Kidney glomerular epithelial cell (primary cell): ENCODE measurements at regions not wholly inside any gene's neighbourhood (a gene's known extent, or its start where the extent isn't known, plus 50 kb on each side); places are given as distances from the start of the nearest gene placed in this dataset.
A peak's percentile ranks its signal among the peaks of the same experiment; 100 is the strongest.
"Not testable (repeated sequence)": the region's sequence is repeated elsewhere in the genome, so short reads cannot be mapped to it uniquely, and the experiment has no call there.

Experiments
- DNase-seq: peaks from one replicate; lab custom pipeline; 2025; lab: John Stamatoyannopoulos, UW

DNA sequence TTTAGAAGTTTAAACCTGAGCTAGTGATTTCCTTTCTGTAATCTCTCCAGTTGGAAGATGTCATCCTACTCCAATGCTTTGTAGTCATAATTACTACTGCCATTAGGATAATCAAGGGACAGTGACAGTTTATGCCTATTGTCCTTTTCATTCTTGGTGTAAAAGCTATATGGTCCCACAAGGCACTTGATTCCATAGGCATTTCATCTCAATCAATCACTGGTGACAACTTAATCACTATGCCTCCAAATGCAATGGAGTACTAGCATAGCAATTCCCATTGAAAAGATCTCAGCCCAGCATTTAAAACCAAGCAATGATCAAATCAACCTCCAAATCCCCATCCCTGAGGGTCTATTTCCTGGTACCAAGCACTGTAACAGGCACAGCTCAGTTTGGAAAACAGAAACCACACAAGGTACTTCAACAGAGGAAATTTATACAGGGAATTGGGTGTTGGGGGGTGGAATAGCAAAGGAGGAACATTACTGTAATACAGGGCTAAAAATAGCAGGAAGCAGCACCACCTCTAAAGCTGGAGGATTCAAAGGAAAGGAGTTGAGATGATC, 51.0 kb downstream of the FHIP2A start:
- no peak for DNase-seq

DNA sequence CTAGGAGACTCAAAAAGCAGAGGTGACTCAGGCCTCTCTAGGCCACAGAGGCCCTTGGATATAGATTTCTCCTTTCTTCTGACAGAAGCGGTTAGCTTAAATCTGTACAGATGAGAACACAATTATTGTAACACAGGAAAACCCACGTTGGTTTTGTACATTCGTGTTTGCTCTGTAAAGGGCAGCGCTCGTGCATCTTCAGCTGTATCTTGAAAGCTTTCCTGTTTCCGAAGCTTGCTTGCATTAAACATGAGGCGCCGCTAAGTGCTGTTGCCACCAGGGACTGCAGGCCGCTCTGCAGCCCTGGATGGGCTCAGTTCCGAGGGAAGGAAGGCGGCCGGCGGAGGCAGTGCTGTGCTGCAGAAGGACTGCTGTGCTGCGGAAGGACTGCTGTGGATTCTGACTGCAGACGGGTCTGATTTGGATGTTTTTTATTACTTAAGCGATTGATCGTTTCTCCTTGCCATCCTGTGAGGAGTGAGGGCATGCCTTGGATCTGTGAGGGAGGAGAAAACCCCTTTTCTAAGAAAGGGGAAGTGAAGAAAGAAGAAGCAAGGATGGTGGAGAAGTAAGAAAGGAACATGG, 53.3 kb downstream of the FHIP2A start:
- DNase-seq, result no peak

DNA sequence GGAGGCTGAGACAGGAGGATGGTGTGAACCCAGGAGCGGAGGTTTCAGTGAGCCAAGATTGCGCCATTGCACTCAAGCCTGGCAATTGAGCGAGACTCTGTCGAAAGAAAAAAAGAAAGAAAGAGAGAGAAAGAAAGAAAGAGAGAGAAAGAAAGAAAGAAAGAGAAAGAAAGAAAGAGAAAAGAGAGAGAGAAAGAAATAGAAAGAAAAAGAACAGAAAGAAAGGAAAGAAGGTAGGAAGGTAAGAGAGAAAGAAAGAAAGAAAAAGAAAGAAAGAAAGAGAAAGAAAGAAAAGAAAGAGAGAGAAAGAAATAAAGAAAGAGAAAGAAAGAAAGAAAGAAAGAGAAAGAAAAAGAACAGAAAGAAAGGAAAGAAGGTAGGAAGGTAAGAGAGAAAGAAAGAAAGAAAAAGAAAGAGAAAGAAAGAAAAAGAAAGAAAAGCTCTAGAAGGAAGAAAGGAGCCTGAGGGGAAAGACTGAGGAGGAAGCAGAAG, 54.1 kb downstream of the FHIP2A start:
- not testable (repeated sequence) for DNase-seq

DNA sequence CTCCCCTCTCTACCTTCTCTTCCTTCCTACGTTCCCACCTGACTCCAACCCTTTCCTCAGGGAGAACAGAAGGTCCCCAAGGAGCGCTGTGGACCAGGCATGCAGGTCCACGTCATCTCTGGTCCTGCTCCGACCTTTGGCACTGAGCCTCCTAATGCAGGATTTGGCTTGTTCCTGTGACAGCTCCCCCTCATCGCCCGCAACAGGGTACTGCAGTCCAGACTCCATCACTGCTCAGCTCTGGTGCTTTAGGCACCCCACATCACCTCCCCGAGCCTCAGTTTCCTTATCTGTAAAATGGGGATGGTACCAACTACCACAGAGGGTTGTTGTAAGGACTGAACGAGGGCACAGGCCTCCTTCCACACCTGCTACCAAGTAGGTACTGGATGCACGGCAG, 54.6 kb downstream of the FHIP2A start:
- DNase-seq, result no peak

DNA sequence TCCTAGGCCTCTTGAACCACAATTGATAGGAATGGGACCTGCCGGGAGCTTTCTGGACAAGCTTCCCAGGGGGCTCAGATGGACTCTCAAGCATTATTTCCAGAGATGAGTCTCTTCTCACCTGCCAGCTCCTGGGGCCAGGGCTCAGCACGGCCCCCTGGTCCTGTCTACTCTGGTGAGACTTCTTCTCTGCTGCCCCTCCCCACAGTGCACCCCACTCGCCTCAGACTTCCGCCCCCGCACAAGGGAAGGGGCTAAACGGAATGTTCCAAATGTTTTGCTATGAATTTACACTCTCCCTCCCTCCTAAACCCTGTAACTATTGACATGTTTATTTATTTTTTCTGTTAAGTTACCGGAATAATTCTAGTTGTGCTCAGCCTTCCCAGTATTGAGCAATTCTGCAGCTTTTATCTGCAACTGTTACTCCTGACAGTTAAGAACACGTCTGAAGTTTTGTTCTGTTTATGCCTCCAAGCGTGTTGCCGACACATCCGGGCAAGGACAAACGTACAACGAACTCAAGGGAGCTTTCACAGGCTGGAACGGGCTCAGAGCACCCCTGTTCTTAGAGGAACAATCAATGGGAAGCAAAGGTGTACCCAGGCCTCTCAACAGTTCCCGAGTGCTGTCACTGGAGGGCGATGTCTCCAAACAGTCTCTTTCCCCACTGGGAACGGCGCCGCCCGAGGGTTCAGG, 55.2 kb downstream of the FHIP2A start:
- DNase-seq, result peak; percentile 45

DNA sequence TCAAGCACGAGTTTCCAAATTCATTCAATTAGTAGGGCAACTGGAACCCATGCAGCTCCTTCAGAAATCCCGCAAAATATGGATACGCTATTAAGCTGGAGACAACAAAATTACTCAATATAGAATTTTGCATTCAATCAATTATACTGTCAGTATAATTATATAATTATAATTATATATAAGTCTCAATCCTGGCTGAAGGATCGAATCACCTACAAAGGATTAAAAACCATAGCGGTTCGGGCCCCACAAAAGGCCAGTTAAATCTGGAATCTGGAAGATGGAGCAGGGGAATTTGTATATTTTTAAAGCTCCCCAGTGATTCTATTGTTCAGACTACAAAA, 55.7 kb downstream of the FHIP2A start:
- no peak for DNase-seq

DNA sequence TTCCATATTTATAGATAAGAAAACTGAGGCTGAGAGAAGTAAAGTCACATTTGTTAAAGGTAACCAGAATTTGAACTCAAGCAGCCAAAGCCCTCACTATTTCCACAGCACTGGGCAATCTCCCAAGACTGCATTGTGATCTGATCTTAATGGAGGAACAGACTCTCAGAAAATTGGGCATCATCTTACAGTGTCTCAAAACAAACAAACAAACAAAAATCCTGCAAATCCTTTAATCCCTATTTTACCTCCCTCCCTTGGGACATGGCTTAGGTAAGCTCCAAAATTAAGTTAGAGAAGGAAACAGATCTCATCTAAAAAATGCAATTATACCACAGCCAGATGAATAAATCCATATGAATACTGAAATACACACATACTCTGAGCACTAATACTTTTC, 57.5 kb downstream of the FHIP2A start:
- DNase-seq, result no peak

DNA sequence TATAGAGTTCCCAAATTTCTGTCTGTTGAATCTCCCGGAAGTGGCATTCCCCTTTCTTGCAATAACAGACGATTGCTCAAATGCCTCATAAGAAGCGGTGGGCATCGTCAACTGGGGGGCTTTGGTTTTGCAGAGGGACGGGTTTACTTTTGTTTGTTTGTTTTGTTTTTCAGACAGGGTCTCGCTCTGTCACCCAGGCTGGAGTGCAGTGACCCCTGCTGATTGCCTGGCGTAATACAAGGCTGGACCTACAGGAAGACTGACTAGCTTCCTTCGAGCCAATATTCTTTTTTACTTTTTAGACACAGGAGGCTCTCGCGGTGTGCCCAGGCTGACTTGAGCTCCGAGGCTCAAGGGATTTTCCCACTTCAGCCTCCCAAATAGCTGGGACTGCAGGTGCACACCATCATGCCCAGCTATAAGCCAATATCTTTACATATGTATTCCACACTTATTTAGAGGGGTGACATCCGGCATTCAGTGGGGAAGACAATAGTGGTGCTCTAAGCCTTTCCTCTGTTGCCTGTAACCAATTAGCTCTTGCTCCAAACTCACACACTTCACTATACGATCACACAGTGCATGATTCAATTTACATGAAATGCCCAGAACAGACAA, 58.1 kb downstream of the FHIP2A start:
- no peak for DNase-seq

DNA sequence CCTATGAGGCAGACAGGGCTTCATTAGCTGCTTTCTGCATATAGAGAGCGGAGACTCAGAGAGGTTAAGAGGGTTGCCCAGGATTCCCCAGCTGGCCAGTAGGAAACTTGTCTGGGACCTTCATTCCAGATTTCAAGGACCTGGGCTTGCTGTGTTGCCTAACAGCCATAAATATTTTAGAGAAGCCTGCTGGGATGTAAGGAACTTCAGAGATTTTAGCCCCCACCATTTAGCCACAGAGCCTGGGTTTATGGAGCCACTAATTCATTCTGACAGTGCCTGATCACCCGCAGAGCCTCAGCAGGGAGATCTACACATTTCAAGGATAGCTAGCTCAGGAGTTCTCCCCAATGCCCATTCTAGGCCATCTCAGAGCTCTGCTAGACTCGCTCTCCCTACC, 56.6 kb upstream of the TRUB1 start:
- no peak for DNase-seq

DNA sequence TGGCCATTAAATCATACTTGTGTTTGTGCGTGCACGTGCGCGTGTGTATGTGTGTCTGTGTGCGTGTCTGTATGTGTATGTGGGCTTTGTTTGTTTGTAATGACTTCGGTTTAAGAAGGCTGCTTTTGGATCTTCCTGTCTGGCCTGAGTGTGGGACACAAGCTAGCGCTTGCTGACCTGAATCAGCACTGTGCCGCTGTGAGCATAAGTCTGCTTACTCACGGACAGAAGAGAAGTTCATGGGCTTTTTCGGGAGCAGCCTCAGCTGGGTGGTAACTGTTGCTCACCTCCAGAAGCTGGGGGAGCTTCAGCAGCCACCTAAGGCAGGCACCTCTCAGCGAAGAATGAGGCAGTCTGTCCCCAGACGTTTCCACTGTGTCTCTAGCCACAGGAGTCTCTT, 56.1 kb upstream of the TRUB1 start:
- no peak for DNase-seq

DNA sequence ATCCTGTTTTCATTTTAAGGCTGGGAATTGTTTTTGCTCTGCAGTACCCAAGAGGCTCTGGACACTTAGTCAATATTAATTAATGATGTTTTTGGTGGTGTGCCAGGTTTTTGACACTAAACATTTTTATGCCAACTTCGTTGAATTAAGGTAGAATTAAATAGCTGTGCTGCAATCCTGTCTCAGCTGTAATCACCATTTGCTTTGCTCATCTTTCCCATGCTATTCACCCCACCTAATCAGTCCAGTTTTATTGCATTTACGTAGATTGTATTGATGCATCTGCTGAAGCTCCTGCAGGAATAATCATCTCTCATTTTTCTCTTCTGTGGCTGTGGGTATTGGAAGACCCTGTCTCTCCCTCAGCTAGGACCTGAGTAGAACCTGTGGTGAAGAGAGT, 52.6 kb upstream of the TRUB1 start:
- no peak for DNase-seq
